Stomach (tissue), 4 donors: ENCODE measurements at regions not wholly inside any gene's neighbourhood (a gene's known extent, or its start where the extent isn't known, plus 50 kb on each side); places are given as distances from the start of the nearest gene placed in this dataset.

Experiments
- EP300 ChIP-seq: sonication (generic); formaldehyde crosslinking; IDR thresholded peaks from one replicate; pipeline ENCODE4 v1.6.1; 2017; ENCODE audit warnings: antibody characterized with exemption
- POLR2A ChIP-seq, 4 donors: fragments of 450-650 bp; IDR thresholded peaks; one replicate each; pipeline ENCODE4 v1.6.1; 2016; ENCODE audit warnings: antibody characterized with exemption in 4 of 4, control low read depth in 2 of 4, mild to moderate bottlenecking in 1 of 4, moderate library complexity in 1 of 4
- TF ChIP-seq, protein P1 (sequence below), 7 experiments: fragments of 450-650 bp in 4 of 7; fragments of 200-600 bp in 3 of 7; sonication (generic) in 3 of 7; IDR thresholded peaks; one replicate each; pipeline ENCODE4 v1.5.1; 2016 to 2019; ENCODE audit warnings: antibody characterized with exemption in 7 of 7, control low read depth in 2 of 7, mild to moderate bottlenecking in 1 of 7

DNA sequence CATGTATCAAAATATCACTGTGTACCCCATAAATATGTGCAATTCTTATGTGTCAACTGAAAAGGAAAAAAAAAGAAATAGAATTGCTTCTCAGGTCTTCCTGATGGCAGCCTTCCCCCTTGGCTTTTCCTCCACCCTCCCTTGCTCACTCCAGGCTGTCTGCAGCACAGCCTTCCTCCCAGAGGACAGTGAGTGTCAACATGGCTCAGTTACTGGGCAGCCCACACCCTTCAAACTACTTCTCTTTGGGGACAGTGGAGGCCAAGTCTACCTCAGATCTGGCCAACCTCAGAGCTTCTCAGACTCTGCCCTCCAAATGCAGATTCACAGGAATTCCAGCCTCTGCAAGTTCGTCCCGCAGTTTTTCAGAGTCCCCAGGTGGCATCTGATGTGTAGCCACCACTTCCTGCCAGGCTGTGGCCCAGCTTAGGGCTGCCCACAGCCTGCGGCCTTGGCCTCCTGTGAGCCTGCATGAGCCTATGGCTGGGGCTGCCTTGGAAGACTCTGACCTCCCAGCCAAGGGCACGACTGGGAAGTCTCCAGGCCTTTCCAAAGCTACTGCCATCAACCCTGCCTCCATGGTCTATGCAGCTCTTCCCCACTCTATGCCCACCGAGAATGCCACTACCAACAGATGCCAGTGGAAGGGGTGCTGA, 148.0 kb upstream of the PWP1 start:
- TF ChIP-seq, protein P1, sequence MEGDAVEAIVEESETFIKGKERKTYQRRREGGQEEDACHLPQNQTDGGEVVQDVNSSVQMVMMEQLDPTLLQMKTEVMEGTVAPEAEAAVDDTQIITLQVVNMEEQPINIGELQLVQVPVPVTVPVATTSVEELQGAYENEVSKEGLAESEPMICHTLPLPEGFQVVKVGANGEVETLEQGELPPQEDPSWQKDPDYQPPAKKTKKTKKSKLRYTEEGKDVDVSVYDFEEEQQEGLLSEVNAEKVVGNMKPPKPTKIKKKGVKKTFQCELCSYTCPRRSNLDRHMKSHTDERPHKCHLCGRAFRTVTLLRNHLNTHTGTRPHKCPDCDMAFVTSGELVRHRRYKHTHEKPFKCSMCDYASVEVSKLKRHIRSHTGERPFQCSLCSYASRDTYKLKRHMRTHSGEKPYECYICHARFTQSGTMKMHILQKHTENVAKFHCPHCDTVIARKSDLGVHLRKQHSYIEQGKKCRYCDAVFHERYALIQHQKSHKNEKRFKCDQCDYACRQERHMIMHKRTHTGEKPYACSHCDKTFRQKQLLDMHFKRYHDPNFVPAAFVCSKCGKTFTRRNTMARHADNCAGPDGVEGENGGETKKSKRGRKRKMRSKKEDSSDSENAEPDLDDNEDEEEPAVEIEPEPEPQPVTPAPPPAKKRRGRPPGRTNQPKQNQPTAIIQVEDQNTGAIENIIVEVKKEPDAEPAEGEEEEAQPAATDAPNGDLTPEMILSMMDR (IDR thresholded peaks at IDR 0.05) = no peak
- no peak for TF ChIP-seq POLR2A (IDR thresholded peaks at IDR 0.05)
- TF ChIP-seq EP300 = no peak
